SU-DHL-6 (cell line): ENCODE measurements at regions not wholly inside any gene's neighbourhood (a gene's known extent, or its start where the extent isn't known, plus 50 kb on each side); places are given as distances from the start of the nearest gene placed in this dataset.

Experiments
- CTCF ChIP-seq: fragments of 200-600 bp; sonication (generic); IDR thresholded peaks from one replicate; pipeline ENCODE4 v1.5.1; 2017; ENCODE audit warnings: antibody characterized with exemption, mild to moderate bottlenecking, low read length, moderate library complexity; ENCODE audit not compliant: insufficient read depth, poor library complexity, severe bottlenecking
- EZH2phosphoT487 ChIP-seq: fragments of 200-600 bp; sonication (generic), shearing (Covaris generic); conservative IDR thresholded peaks from 2 replicates; pipeline ENCODE4 v1.6.1; 2018; ENCODE audit warnings: mild to moderate bottlenecking, antibody characterized with exemption, low read length, moderate library complexity, mixed read lengths

- TF ChIP-seq CTCF (no peak), EZH2phosphoT487 (no peak)
These were observed 122.0 kb upstream of the OSTN start for GRCh38 chr3:191076903-191077552.
